SK-N-SH (cell line): ENCODE measurements at regions not wholly inside any gene's neighbourhood (a gene's known extent, or its start where the extent isn't known, plus 50 kb on each side); places are given as distances from the start of the nearest gene placed in this dataset.

Experiments used
- CTCF ChIA-PET: fragments of 300-600, 350-600 bp; formaldehyde crosslinking; extraction: SDS; loops from one replicate; lab custom pipeline; 2021; lab: Yijun Ruan, JAX
- POLR2A ChIA-PET: fragments of 350-600 bp; sonication (Branson Sonifier 250); formaldehyde crosslinking; extraction: SDS; loops from one replicate; lab custom pipeline; 2020; ENCODE audit warnings: antibody characterized with exemption, inconsistent platforms; lab: Yijun Ruan, JAX
- DNase-seq: peaks from one replicate; pipeline ENCODE4 v3.0.0; 2012
- H2AFZ ChIP-seq: fragments of 200-600 bp; sonication (generic); 2 replicates; pipeline ENCODE4 v1.8.1; 2016; ENCODE audit warnings: antibody characterized with exemption, mild to moderate bottlenecking, low read depth
- H3F3A ChIP-seq: fragments of 200-600 bp; sonication (generic); replicated peaks from 2 replicates; pipeline ENCODE3; 2016; ENCODE audit warnings: antibody characterized with exemption, mild to moderate bottlenecking; ENCODE audit not compliant: insufficient read depth
- H3K27ac ChIP-seq, 2 experiments: fragments of 200-500 bp in 1 of 2; fragments of 200-600 bp in 1 of 2; sonication (Bioruptor generic) in 1 of 2; sonication (generic), shearing (Covaris generic) in 1 of 2; 2 replicates each; pipeline versions ENCODE4 v1.5.1 to v1.6.1; 2014 to 2016; ENCODE audit warnings: low read depth in 2 of 2, inconsistent platforms in 1 of 2, low read length in 1 of 2, mild to moderate bottlenecking in 1 of 2, mixed read lengths in 1 of 2
- H3K27me3 ChIP-seq: fragments of 200-600 bp; sonication (generic), shearing (Covaris generic); 2 replicates; pipeline ENCODE4 v1.6.1; 2016; ENCODE audit warnings: mixed run types; ENCODE audit not compliant: insufficient read depth
- H3K36me3 ChIP-seq, 2 experiments: fragments of 200-500 bp in 1 of 2; fragments of 200-600 bp in 1 of 2; sonication (Bioruptor generic) in 1 of 2; sonication (generic) in 1 of 2; replicated peaks in 1 of 2; 2 replicates each; pipeline versions ENCODE3 to v1.5.1; 2014 to 2016; ENCODE audit warnings: low read length in 1 of 2, mild to moderate bottlenecking in 1 of 2; ENCODE audit not compliant: insufficient read depth in 2 of 2, control insufficient read depth in 1 of 2
- H3K4me1 ChIP-seq, 2 experiments: fragments of 200-500 bp in 1 of 2; fragments of 200-600 bp in 1 of 2; sonication (Bioruptor generic) in 1 of 2; sonication (generic), shearing (Covaris generic) in 1 of 2; 2 replicates each; pipeline versions ENCODE4 v1.5.1 to v1.6.1; 2014 to 2016; ENCODE audit warnings: low read depth in 1 of 2, low read length in 1 of 2, mixed run types in 1 of 2; ENCODE audit not compliant: insufficient read depth in 2 of 2, control insufficient read depth in 1 of 2
- H3K4me2 ChIP-seq: fragments of 200-600 bp; sonication (generic), shearing (Covaris generic); 2 replicates; pipeline ENCODE4 v1.6.1; 2017; ENCODE audit warnings: mixed run types
- H3K4me3 ChIP-seq, 2 experiments: fragments of 200-500 bp in 1 of 2; fragments of 200-600 bp in 1 of 2; sonication (Bioruptor generic) in 1 of 2; sonication (generic), shearing (Covaris generic) in 1 of 2; 2 replicates each; pipeline versions ENCODE4 v1.5.1 to v1.8.1; 2014 to 2016; ENCODE audit warnings: low read depth in 2 of 2, inconsistent platforms in 1 of 2, low read length in 1 of 2, mild to moderate bottlenecking in 1 of 2, mixed read lengths in 1 of 2, moderate library complexity in 1 of 2
- H3K79me2 ChIP-seq: fragments of 200-600 bp; sonication (generic); 2 replicates; pipeline ENCODE4 v1.8.1; 2017; ENCODE audit warnings: mild to moderate bottlenecking; ENCODE audit not compliant: insufficient read depth
- H3K9ac ChIP-seq: fragments of 200-600 bp; sonication (generic); 2 replicates; pipeline ENCODE4 v1.6.1; 2017; ENCODE audit warnings: mixed run types
- H3K9me2 ChIP-seq: fragments of 200-600 bp; sonication (generic); 2 replicates; pipeline ENCODE4 v1.6.1; 2017; ENCODE audit warnings: mixed run types
- H3K9me3 ChIP-seq: fragments of 200-600 bp; sonication (generic); 2 replicates; pipeline ENCODE4 v1.6.1; 2017; ENCODE audit warnings: mixed run types, mild to moderate bottlenecking, moderate library complexity
- H4K20me1 ChIP-seq: fragments of 200-600 bp; sonication (generic); 2 replicates; pipeline ENCODE4 v1.6.1; 2017; ENCODE audit warnings: mild to moderate bottlenecking, mixed run types; ENCODE audit not compliant: insufficient read depth
- ELF1 ChIP-seq: IDR thresholded peaks from 2 replicates; pipeline ENCODE4 v1.4.0; 2012
- EZH2phosphoT487 ChIP-seq: fragments of 200-600 bp; sonication (generic); IDR thresholded peaks from 2 replicates; pipeline ENCODE4 v1.6.1; 2017; ENCODE audit warnings: low read depth, mixed run types, mild to moderate bottlenecking, antibody characterized with exemption, moderate library complexity, borderline replicate concordance
- FOSL2 ChIP-seq: IDR thresholded peaks from 2 replicates; pipeline ENCODE4 v1.4.0; 2012; ENCODE audit warnings: low read depth, mild to moderate bottlenecking, moderate library complexity, borderline replicate concordance
- GABPA ChIP-seq: IDR thresholded peaks from 2 replicates; pipeline ENCODE4 v1.4.0; 2012; ENCODE audit warnings: low read depth, mild to moderate bottlenecking
- GATA2 ChIP-seq: sonication (generic); formaldehyde crosslinking; IDR thresholded peaks from 2 replicates; pipeline ENCODE4 v1.5.0; 2020; ENCODE audit warnings: mild to moderate bottlenecking, missing genetic modification reagents
- JUND ChIP-seq: IDR thresholded peaks from 2 replicates; pipeline ENCODE4 v1.4.0; 2012
- MEF2A ChIP-seq: IDR thresholded peaks from 2 replicates; pipeline ENCODE4 v1.4.0; 2012; ENCODE audit warnings: low read depth, borderline replicate concordance
- MXI1 ChIP-seq: IDR thresholded peaks from 2 replicates; pipeline ENCODE4 v1.6.1; 2012; ENCODE audit warnings: mild to moderate bottlenecking, low read depth, low read length, improper control_type of control experiment
- NRF1 ChIP-seq: IDR thresholded peaks from 2 replicates; pipeline ENCODE4 v1.6.1; 2012; ENCODE audit warnings: low read depth, mild to moderate bottlenecking, low read length
- RAD21 ChIP-seq: IDR thresholded peaks from 2 replicates; pipeline ENCODE4 v1.6.1; 2012; ENCODE audit warnings: mild to moderate bottlenecking, low read length
- RCOR1 ChIP-seq: fragments of 150-350 bp; IDR thresholded peaks from 2 replicates; pipeline ENCODE4 v1.6.1; 2017; ENCODE audit warnings: antibody characterized with exemption, low read length
- RFX5 ChIP-seq: IDR thresholded peaks from 2 replicates; pipeline ENCODE4 v1.6.1; 2012; ENCODE audit warnings: mild to moderate bottlenecking, improper control_type of control experiment, low read length
- RXRA ChIP-seq: IDR thresholded peaks from 2 replicates; pipeline ENCODE4 v1.4.0; 2012; ENCODE audit warnings: low read depth, mild to moderate bottlenecking, borderline replicate concordance
- SIN3A ChIP-seq: IDR thresholded peaks from 2 replicates; pipeline ENCODE4 v1.6.1; 2012; ENCODE audit warnings: low read depth, mild to moderate bottlenecking, low read length, moderate library complexity, borderline replicate concordance
- TAF1 ChIP-seq: IDR thresholded peaks from 2 replicates; pipeline ENCODE4 v1.6.1; 2012; ENCODE audit warnings: low read depth, mild to moderate bottlenecking, low read length, moderate library complexity, borderline replicate concordance
- TCF12 ChIP-seq: IDR thresholded peaks from 2 replicates; pipeline ENCODE4 v1.4.0; 2012
- YY1 ChIP-seq: IDR thresholded peaks from 2 replicates; pipeline ENCODE4 v1.4.0; 2012; ENCODE audit warnings: low read depth, mild to moderate bottlenecking
- WGBS: methylation state at CpG from one replicate; pipeline ENCODE4 v1.1.6; 2017; ENCODE audit warnings: low lambda C conversion rate; 5-methylcytosine and 5-hydroxymethylcytosine counted together
- TF ChIP-seq, protein P1 (sequence below): fragments of 150-350 bp; IDR thresholded peaks from 2 replicates; pipeline ENCODE4 v1.6.1; 2017; ENCODE audit warnings: antibody characterized with exemption, low read length, low read depth, borderline replicate concordance
- TF ChIP-seq, protein P2 (sequence below): IDR thresholded peaks from 2 replicates; pipeline ENCODE4 v1.4.0; 2012; ENCODE audit warnings: low read depth
- TF ChIP-seq, protein P3 (sequence below): IDR thresholded peaks from 2 replicates; pipeline ENCODE4 v1.6.1; 2012; ENCODE audit warnings: mild to moderate bottlenecking, low read depth, low read length, moderate library complexity

DNA sequence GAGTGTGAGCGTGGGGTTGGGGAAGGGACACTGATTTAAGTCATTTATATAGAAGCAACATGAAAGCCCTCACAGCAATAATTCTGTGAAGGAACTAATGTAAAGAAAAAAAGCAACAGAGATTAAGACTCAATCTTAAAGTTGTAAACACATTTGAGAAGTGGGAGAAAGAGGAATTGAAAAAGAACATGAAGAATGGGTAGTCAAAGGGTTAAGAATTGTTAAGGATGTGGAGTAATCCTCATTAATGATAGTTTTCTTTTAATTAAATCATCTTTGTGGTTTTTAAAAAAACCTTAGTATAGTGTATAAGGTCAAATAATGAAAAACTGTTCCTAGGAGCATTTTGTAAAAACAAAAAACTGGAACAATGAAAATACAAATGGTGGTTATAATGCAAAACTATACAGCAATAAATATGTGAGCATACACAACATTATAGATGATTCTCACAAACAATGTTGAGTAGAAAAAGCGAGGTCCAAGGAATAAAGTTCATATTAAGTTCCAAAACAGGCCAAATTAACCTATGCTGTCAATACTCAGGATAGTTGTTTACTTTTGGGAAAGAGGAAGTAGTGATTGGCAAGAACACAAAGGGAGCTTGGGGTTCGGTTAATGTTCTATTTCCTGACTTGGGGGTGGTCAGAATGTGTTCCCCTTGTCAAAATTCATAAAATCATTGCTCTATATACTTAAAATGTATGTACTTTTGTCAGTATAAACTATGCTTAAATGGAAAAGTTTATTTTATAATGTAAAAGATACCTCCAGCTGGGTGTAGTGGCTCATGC is 120.4 kb upstream of the ATF7IP start:
- no peak overlapping the region for H3K4me3 ChIP-seq
- no peaks in the 10 kb centered on the region for H4K20me1 ChIP-seq
- no peak for DNase-seq
- H3K79me2 ChIP-seq = no peaks in the 10 kb centered on the region
- no peak overlapping the region for H3K27ac ChIP-seq
- CTCF ChIA-PET = no interaction called here
- H3F3A ChIP-seq = no peaks in the 10 kb centered on the region
- H3K9me3 ChIP-seq = peaks cover 5% of the 10 kb centered on the region; the same call in 1 of the 2 replicates
- H3K9me2 ChIP-seq = no peaks in the 10 kb centered on the region
- POLR2A ChIA-PET = no interaction called here
- H2AFZ ChIP-seq = no peak overlapping the region
- WGBS = 31% methylated on average over 3 of the region's 3 CpGs
- peaks cover 2 to 4% of the 10 kb centered on the region in 2 experiments; a peak in 2 of 4 replicates for H3K4me1 ChIP-seq
- H3K9ac ChIP-seq = no peak overlapping the region
- TF ChIP-seq JUND (no peak), YY1 (no peak), TAF1 (no peak), RXRA (no peak), TCF12 (no peak), NRF1 (no peak), SIN3A (no peak), EZH2phosphoT487 (no peak), GABPA (no peak)
- no peaks in the 10 kb centered on the region for H3K27me3 ChIP-seq
- no peak overlapping the region for H3K4me2 ChIP-seq
- H3K36me3 ChIP-seq = no peaks in the 10 kb centered on the region

DNA sequence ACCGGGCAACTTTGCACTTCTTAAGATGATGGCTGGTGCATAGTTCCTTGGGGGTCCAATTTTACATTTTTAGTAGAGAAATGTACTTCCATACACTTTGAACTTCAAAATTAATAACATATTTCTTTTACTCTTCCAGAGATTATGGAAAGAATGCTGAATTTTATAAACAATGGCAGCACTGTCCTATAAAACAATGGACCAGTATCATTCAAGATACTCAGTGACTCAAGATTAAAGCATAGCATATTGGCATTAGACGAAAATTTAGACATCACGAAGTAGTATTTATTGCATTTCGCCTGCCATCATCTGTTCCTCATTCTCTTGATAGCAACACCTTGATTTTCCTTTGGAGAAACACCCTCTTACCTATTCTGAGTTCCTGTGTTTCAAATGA is 118.3 kb upstream of the ATF7IP start:
- no peak for TF ChIP-seq EZH2phosphoT487
- no peak for TF ChIP-seq RCOR1
- no peak for TF ChIP-seq GATA2
- TF ChIP-seq ELF1 = no peak
- no peak for TF ChIP-seq MEF2A
- TF ChIP-seq TCF12 = no peak
- TF ChIP-seq RAD21 = no peak
- no peak for TF ChIP-seq NRF1
- no peak for TF ChIP-seq RFX5
- no peak for TF ChIP-seq FOSL2
- TF ChIP-seq, protein P1, sequence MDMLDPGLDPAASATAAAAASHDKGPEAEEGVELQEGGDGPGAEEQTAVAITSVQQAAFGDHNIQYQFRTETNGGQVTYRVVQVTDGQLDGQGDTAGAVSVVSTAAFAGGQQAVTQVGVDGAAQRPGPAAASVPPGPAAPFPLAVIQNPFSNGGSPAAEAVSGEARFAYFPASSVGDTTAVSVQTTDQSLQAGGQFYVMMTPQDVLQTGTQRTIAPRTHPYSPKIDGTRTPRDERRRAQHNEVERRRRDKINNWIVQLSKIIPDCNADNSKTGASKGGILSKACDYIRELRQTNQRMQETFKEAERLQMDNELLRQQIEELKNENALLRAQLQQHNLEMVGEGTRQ = no peak
- TF ChIP-seq, protein P2, sequence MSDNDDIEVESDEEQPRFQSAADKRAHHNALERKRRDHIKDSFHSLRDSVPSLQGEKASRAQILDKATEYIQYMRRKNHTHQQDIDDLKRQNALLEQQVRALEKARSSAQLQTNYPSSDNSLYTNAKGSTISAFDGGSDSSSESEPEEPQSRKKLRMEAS = no peak
- TF ChIP-seq MXI1 = no peak
- TF ChIP-seq, protein P3, sequence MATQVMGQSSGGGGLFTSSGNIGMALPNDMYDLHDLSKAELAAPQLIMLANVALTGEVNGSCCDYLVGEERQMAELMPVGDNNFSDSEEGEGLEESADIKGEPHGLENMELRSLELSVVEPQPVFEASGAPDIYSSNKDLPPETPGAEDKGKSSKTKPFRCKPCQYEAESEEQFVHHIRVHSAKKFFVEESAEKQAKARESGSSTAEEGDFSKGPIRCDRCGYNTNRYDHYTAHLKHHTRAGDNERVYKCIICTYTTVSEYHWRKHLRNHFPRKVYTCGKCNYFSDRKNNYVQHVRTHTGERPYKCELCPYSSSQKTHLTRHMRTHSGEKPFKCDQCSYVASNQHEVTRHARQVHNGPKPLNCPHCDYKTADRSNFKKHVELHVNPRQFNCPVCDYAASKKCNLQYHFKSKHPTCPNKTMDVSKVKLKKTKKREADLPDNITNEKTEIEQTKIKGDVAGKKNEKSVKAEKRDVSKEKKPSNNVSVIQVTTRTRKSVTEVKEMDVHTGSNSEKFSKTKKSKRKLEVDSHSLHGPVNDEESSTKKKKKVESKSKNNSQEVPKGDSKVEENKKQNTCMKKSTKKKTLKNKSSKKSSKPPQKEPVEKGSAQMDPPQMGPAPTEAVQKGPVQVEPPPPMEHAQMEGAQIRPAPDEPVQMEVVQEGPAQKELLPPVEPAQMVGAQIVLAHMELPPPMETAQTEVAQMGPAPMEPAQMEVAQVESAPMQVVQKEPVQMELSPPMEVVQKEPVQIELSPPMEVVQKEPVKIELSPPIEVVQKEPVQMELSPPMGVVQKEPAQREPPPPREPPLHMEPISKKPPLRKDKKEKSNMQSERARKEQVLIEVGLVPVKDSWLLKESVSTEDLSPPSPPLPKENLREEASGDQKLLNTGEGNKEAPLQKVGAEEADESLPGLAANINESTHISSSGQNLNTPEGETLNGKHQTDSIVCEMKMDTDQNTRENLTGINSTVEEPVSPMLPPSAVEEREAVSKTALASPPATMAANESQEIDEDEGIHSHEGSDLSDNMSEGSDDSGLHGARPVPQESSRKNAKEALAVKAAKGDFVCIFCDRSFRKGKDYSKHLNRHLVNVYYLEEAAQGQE = no peak
- H3K9me3 ChIP-seq = peaks cover 5% of the 10 kb centered on the region; the same call in 1 of the 2 replicates
- H3F3A ChIP-seq = no peaks in the 10 kb centered on the region
- H3K27me3 ChIP-seq = no peaks in the 10 kb centered on the region
- H3K4me2 ChIP-seq = no peak overlapping the region
- no peak overlapping the region for H3K27ac ChIP-seq
- POLR2A ChIA-PET = no interaction called here
- H4K20me1 ChIP-seq = no peaks in the 10 kb centered on the region
- no peak overlapping the region for H3K9ac ChIP-seq
- no peaks in the 10 kb centered on the region for H3K9me2 ChIP-seq
- CTCF ChIA-PET = no interaction called here
- no peak for DNase-seq
- H3K36me3 ChIP-seq = no peaks in the 10 kb centered on the region
- H3K4me1 ChIP-seq = no peaks in the 10 kb centered on the region
- H2AFZ ChIP-seq = no peak overlapping the region
- 53% methylated on average over 4 of the region's 4 CpGs for WGBS
- H3K79me2 ChIP-seq = no peaks in the 10 kb centered on the region
- H3K4me3 ChIP-seq = no peak overlapping the region
